ENCODE measurements at regions not wholly inside any gene's neighbourhood (a gene's known extent, or its start where the extent isn't known, plus 50 kb on each side); places are given as distances from the start of the nearest gene placed in this dataset.

DNA sequence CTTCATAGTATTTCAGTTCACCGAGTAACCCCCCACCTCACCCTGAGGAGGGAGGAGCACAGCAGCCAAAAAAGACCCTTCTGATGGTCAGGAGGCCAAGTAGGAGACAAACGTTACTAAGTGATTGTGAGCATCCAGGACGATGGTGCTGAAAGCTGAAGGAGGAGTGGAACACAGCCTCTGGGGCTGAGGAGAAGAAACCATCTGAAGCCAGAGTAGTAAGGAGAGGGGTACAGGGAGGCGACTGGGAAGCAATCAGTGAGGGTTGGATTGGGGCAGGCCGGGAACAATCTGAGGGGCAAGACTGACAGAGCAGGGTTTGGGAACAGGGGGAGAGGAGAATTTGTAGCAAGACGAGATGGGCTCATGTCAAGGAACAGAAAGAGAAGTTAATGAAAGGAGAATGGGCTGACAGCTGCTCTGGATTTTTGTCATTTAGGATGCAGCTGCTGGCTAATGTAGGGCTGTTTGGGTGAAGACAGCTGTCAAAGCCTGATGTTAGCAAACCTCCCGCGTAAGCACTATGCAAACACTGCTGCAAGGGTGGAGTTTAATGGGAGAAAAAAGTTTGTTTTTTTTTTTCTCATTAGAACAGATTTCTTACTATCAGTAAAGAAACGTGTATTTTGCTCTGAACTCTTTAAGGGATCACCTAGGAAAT is 622.2 kb downstream of the EDEM1 start:
- no peak for TF ChIP-seq ZNF737 (CRISPR knock-in tag; IDR thresholded peaks at IDR 0.05; ENCODE audit: borderline replicate concordance)
- TF ChIP-seq ZNF10 (CRISPR knock-in tag; IDR thresholded peaks at IDR 0.05; ENCODE audit: borderline replicate concordance, low read depth), result no peak
- TF ChIP-seq PHF20 (CRISPR knock-in tag; IDR thresholded peaks at IDR 0.05), result no peak
- TF ChIP-seq POLR2A (IDR thresholded peaks at IDR 0.05; ENCODE audit: insufficient read depth in 1 of 2, low read depth in 2 of 2, low read length in 2 of 2), result no peak
- TF ChIP-seq, protein P1, sequence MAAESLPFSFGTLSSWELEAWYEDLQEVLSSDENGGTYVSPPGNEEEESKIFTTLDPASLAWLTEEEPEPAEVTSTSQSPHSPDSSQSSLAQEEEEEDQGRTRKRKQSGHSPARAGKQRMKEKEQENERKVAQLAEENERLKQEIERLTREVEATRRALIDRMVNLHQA (CRISPR knock-in tag; IDR thresholded peaks at IDR 0.05), result no peak
- TF ChIP-seq SUZ12 (IDR thresholded peaks at IDR 0.05; ENCODE audit: low read depth, low read length), result no peak
- no peak for TF ChIP-seq HCFC1 (IDR thresholded peaks at IDR 0.05; ENCODE audit: low read depth, low read length)
